T-helper 17 cell (primary cell): ENCODE measurements at regions not wholly inside any gene's neighbourhood (a gene's known extent, or its start where the extent isn't known, plus 50 kb on each side); places are given as distances from the start of the nearest gene placed in this dataset.

Experiments
- ATAC-seq: fragments of 150-1000 bp; cut with Tn5 transposase; 2 replicates; pipeline ENCODE4 v1.10.0; 2021; ENCODE audit warnings: mild to moderate bottlenecking, moderate library complexity
- DNase-seq, 3 donors: peaks; one replicate each; pipeline versions ENCODE4 v3.0.0 to v3.0.0-alpha.2; 2020 to 2021
- H3K9me3 ChIP-seq: one replicate; pipeline ENCODE4 v1.7.0; 2013; ENCODE audit warnings: low read length, mild to moderate bottlenecking; ENCODE audit not compliant: control insufficient read depth, poor library complexity, severe bottlenecking
- H3K27ac Mint-ChIP-seq: one replicate; pipeline ENCODE4 v1.8.0; 2022; ENCODE audit warnings: mild to moderate bottlenecking, moderate library complexity, mixed read lengths
- H3K27me3 Mint-ChIP-seq: one replicate; pipeline ENCODE4 v1.8.0; 2022; ENCODE audit warnings: mixed read lengths
- H3K36me3 Mint-ChIP-seq: one replicate; pipeline ENCODE4 v1.8.0; 2022; ENCODE audit warnings: low read depth, mixed read lengths
- H3K4me1 Mint-ChIP-seq: one replicate; pipeline ENCODE4 v1.8.0; 2022; ENCODE audit warnings: mild to moderate bottlenecking, mixed read lengths
- H3K4me3 Mint-ChIP-seq: one replicate; pipeline ENCODE4 v1.8.0; 2022; ENCODE audit warnings: mild to moderate bottlenecking, moderate library complexity, mixed read lengths

GRCh38 chr1:58398714-58399113, 147.8 kb downstream of the OMA1 start:
- H3K9me3 ChIP-seq: no peaks in the 10 kb centered on the region
- H3K4me1 Mint-ChIP-seq: no peaks in the 10 kb centered on the region
- H3K27ac Mint-ChIP-seq: no peak overlapping the region
- no peak overlapping the region for H3K4me3 Mint-ChIP-seq
- H3K27me3 Mint-ChIP-seq: peaks cover 8% of the 10 kb centered on the region
- peaks cover 2% of the 10 kb centered on the region for H3K36me3 Mint-ChIP-seq
- DNase-seq (no peak), ATAC-seq (no peak)

DNA sequence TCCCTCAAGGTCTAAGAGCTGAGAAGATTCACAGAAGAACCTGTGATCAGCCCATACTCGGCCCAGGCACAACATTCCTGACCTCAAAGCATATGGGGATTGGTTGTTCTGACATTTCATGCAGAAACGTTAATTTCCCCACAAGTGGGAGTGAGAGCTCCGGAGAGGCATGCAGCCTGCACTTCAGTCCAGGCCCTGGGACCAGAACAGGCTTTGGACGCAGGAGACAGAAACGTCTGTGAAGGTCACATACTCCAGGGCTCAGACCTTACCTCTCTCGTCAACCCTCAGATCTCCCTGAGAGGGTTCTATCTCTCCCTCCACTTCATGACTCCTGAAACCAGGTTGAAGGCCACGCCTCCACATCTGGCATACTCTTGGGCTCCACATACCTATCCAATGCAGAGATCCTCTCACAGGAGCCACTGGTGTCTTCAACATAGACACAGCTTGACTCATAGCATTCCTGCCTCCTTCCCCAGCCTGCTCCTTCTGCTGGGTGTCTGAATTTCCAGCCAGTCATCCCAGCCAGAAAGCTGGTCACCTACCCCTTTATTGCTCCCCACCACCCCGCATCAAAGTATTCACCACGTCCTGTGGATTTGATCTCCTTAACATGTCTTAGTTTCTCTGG, 149.2 kb downstream of the OMA1 start:
- Mint-ChIP-seq H3K4me3 (no peak overlapping the region), H3K27ac (no peak overlapping the region), H3K4me1 (no peaks in the 10 kb centered on the region), H3K27me3 (peaks cover 8% of the 10 kb centered on the region), H3K36me3 (peaks cover 2% of the 10 kb centered on the region)
- no peaks in the 10 kb centered on the region for H3K9me3 ChIP-seq
- no peak for ATAC-seq
- DNase-seq: no peak

- Mint-ChIP-seq H3K4me3 (no peak overlapping the region), H3K27ac (no peak overlapping the region), H3K4me1 (no peaks in the 10 kb centered on the region), H3K27me3 (peaks cover 4% of the 10 kb centered on the region), H3K36me3 (peaks cover under 1% of the 10 kb centered on the region)
- ATAC-seq (no peak), DNase-seq (no peak)
- no peaks in the 10 kb centered on the region for H3K9me3 ChIP-seq
These were observed 150.4 kb downstream of the OMA1 start for GRCh38 chr1:58396150-58396549.

GRCh38 chr1:58395355-58395754, 151.2 kb downstream of the OMA1 start:
- Mint-ChIP-seq H3K27ac (no peak overlapping the region), H3K4me3 (no peak overlapping the region), H3K27me3 (peaks cover 4% of the 10 kb centered on the region), H3K4me1 (no peaks in the 10 kb centered on the region), H3K36me3 (no peaks in the 10 kb centered on the region)
- no peak for DNase-seq
- ATAC-seq: no peak
- H3K9me3 ChIP-seq: no peaks in the 10 kb centered on the region

DNA sequence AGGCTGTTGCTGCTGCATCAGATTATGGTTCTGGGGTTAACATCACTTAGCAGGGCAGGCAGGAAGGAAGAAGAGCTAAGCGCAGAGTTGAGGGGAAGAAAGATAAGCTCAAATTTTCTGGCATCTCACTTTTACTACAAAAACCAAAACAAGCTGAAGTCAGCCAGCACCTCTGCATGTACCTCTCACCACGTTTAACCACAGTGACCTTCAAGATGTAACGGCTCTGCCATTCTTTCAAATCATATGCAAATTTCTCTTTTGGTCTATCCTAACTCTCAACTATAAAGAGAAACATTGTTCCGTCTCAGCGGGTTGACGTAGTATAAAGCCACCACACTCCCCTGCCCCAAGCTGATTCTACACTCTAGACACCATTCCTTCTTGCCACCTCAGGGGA, 154.4 kb downstream of the OMA1 start:
- peak; percentile 47 for ATAC-seq
- H3K27me3 Mint-ChIP-seq: no peaks in the 10 kb centered on the region
- no peak overlapping the region for H3K4me3 Mint-ChIP-seq
- no peaks in the 10 kb centered on the region for H3K36me3 Mint-ChIP-seq
- H3K9me3 ChIP-seq: no peaks in the 10 kb centered on the region
- DNase-seq: no peak
- H3K4me1 Mint-ChIP-seq: no peaks in the 10 kb centered on the region
- no peak overlapping the region for H3K27ac Mint-ChIP-seq

GRCh38 chr1:58391514-58391913, 155.0 kb downstream of the OMA1 start:
- H3K4me3 Mint-ChIP-seq: no peak overlapping the region
- H3K36me3 Mint-ChIP-seq: no peaks in the 10 kb centered on the region
- no peaks in the 10 kb centered on the region for H3K9me3 ChIP-seq
- no peak overlapping the region for H3K27ac Mint-ChIP-seq
- DNase-seq (no peak), ATAC-seq (no peak)
- H3K4me1 Mint-ChIP-seq: no peaks in the 10 kb centered on the region
- no peaks in the 10 kb centered on the region for H3K27me3 Mint-ChIP-seq

DNA sequence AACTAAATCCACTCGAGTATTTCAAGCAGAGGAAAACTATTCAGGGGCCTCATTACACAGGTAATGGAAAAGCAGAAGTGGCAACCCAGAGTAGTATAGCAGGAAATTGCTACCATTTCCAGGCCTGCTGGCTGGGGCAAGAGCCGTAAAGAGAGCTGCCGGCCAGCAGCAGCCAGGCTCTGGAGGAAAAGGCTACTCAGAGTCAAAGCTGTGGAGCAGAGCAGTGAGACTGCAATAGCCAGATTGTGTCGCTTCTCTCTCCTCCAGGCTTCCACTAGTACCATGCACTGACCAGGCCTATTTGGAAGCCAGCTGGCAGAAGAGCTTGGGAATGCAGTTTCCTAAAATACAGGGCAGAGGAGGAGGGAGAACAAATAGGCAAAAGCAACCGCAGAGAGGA, 155.5 kb downstream of the OMA1 start:
- DNase-seq: no peak
- H3K9me3 ChIP-seq: no peaks in the 10 kb centered on the region
- H3K4me1 Mint-ChIP-seq: no peaks in the 10 kb centered on the region
- no peak overlapping the region for H3K27ac Mint-ChIP-seq
- ATAC-seq: no peak
- no peak overlapping the region for H3K4me3 Mint-ChIP-seq
- no peaks in the 10 kb centered on the region for H3K36me3 Mint-ChIP-seq
- H3K27me3 Mint-ChIP-seq: no peaks in the 10 kb centered on the region

DNA sequence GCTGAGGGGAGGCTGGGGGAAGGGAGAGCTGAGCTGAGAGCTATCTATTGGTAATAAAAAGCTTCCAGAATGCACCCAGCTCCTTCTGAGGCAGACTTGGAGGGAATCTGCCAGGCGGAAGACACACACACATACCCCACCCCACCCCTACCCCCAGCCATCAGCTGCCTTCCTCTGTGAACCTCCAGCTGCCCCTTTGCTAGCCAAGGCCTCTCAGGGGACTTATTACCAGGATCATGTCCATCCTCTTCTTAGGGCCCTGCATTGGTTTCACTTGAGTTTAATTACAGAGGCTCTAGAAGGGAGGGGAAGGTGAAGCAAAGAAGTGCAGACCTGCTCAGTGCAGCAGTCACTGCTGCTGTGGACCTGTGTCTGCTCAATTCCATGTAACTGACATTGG, 156.4 kb downstream of the OMA1 start:
- Mint-ChIP-seq H3K27ac (no peak overlapping the region), H3K4me1 (no peaks in the 10 kb centered on the region), H3K36me3 (no peaks in the 10 kb centered on the region), H3K4me3 (no peak overlapping the region), H3K27me3 (no peaks in the 10 kb centered on the region)
- ATAC-seq: no peak
- no peak for DNase-seq
- no peaks in the 10 kb centered on the region for H3K9me3 ChIP-seq

DNA sequence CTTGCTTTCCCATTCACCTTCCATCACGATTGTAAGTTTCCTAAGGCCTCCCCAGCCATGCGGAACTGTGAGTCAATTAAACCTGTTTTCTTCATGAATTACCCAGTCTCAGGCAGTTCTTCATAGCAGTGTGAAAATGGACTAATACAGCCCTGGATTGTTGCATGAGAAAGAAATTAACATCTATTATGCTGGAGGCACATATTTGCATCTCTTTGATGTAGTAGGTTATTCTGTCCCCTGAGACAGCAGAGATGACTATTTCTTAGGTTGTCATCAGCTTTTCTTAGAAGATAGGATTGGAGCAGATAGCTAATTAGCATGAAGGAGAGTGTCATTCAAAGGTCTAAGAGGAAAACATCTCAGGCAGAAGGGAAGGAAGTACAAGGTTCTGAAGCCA, 166.2 kb downstream of the OMA1 start:
- Mint-ChIP-seq H3K36me3 (no peaks in the 10 kb centered on the region), H3K27ac (no peak overlapping the region), H3K4me3 (no peak overlapping the region), H3K4me1 (no peaks in the 10 kb centered on the region), H3K27me3 (no peaks in the 10 kb centered on the region)
- no peaks in the 10 kb centered on the region for H3K9me3 ChIP-seq
- DNase-seq (no peak), ATAC-seq (no peak)

DNA sequence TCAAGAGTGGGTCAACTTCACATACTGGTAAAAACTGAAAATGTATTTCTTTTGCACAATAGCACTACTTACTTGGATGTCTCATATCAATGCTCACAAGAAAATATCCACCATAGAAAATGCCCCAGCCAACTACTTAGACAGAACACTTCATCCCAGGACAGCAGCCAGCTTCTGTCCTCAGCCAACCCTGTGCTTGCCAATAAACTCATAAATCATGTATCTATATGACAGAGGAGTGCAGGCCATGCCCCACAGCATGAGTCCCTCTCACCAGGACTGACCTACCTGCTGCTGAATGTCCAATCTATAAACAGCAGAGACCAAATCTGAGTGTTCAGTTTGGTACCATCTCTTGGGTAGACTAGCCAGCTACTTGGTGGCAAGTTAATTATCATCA, 179.3 kb downstream of the OMA1 start:
- Mint-ChIP-seq H3K27me3 (no peaks in the 10 kb centered on the region), H3K36me3 (no peaks in the 10 kb centered on the region), H3K27ac (no peak overlapping the region), H3K4me3 (no peak overlapping the region), H3K4me1 (no peaks in the 10 kb centered on the region)
- no peak for DNase-seq
- no peak for ATAC-seq
- H3K9me3 ChIP-seq: no peaks in the 10 kb centered on the region

DNA sequence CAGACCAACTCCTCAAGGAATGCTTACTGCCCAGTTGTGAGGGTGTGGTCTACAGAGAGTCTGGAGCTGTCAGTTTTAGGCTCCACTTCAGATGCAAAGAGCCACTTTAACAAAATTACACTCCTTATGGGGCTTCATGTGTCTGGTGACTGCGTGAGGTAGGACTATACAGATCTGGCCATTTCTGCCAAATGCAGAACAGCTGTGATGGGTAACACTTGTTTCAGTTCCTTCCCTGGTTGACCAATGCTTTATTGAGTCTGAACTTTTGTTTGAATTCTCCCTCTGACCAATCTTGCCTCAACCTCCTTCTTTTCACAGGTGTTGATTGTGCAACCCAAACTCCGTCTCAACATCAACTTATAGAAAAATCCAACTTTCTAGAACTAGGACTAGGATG, 181.2 kb downstream of the OMA1 start:
- no peak for DNase-seq
- no peaks in the 10 kb centered on the region for H3K36me3 Mint-ChIP-seq
- no peak for ATAC-seq
- H3K27ac Mint-ChIP-seq: no peak overlapping the region
- no peak overlapping the region for H3K4me3 Mint-ChIP-seq
- no peaks in the 10 kb centered on the region for H3K4me1 Mint-ChIP-seq
- no peaks in the 10 kb centered on the region for H3K9me3 ChIP-seq
- H3K27me3 Mint-ChIP-seq: no peaks in the 10 kb centered on the region

DNA sequence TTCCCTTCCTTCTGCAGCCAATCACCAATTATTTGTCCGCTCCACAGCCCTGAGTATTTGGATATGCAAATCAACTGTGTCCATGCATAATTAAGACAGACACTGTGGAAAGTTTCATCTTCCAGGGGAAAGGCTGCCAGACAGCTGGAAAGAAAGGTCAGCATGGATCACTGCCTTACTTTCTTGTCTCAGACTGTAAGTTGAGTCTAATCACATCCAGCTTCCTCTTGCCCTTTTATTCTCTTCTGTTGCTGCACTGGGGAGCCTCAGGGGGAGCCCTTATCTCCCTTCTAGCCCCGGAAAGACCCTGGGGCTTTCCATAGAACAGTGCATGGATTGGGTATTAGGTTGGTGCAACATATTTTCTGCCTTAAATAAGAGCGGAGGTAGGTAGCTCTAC, 182.9 kb downstream of the OMA1 start:
- ATAC-seq: no peak
- H3K9me3 ChIP-seq: no peaks in the 10 kb centered on the region
- no peaks in the 10 kb centered on the region for H3K27me3 Mint-ChIP-seq
- H3K4me3 Mint-ChIP-seq: no peak overlapping the region
- H3K27ac Mint-ChIP-seq: no peak overlapping the region
- no peaks in the 10 kb centered on the region for H3K4me1 Mint-ChIP-seq
- no peaks in the 10 kb centered on the region for H3K36me3 Mint-ChIP-seq
- no peak for DNase-seq

DNA sequence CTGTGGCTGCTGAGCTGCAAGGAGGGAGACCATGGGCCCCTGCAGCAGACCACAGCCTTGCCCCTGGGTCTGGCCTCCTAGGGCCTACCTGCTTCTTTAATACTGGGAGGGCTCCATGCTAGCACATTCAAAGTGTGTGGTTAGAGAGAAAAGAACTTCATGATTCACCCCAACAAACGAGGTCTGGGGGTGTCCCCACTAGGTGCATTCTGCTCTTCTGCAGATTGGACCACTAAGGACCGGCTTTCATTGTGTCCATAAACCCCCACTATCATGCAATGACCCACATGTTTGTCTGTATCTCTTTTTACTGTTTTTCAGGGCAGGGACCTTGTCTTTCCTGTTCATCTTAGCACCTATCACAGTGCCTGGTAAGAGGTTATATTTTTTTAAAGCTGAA, 185.4 kb downstream of the OMA1 start:
- no peak overlapping the region for H3K27ac Mint-ChIP-seq
- DNase-seq (no peak), ATAC-seq (no peak)
- no peak overlapping the region for H3K4me3 Mint-ChIP-seq
- H3K9me3 ChIP-seq: no peaks in the 10 kb centered on the region
- no peaks in the 10 kb centered on the region for H3K4me1 Mint-ChIP-seq
- H3K27me3 Mint-ChIP-seq: peaks cover 10% of the 10 kb centered on the region
- H3K36me3 Mint-ChIP-seq: no peaks in the 10 kb centered on the region

DNA sequence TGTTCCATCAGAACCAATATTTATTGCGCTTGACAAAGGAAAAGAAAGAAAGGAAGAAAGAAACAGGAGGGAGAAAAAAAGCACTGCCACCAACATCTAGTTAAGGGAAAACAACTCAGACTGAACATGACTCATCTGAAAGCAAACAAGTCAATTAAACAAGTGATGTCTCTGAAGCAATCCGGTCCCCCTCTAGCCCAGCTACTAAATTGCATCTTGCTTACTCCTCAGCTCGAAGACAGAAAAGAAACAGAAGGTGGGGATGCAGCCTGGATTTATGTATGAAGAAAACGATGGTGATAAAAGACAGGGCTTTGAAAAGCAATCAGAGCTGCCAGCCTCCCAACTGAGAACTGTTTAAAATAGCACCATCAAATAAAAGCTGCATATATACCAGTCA, 188.2 kb downstream of the OMA1 start:
- H3K9me3 ChIP-seq: no peaks in the 10 kb centered on the region
- H3K27ac Mint-ChIP-seq: no peak overlapping the region
- H3K4me3 Mint-ChIP-seq: no peak overlapping the region
- H3K27me3 Mint-ChIP-seq: peaks cover 13% of the 10 kb centered on the region
- DNase-seq (no peak), ATAC-seq (no peak)
- no peaks in the 10 kb centered on the region for H3K4me1 Mint-ChIP-seq
- H3K36me3 Mint-ChIP-seq: no peaks in the 10 kb centered on the region
